CD4-positive, alpha-beta T cell treated with Interleukin-15 for 4 hours (primary cell): ENCODE measurements at regions not wholly inside any gene's neighbourhood (a gene's known extent, or its start where the extent isn't known, plus 50 kb on each side); places are given as distances from the start of the nearest gene placed in this dataset.
"Not testable (repeated sequence)": the region's sequence is repeated elsewhere in the genome, so short reads cannot be mapped to it uniquely, and the experiment has no call there.

Experiments
- DNase-seq: peaks from one replicate; pipeline ENCODE4 v3.0.0-alpha.2; 2020; ENCODE audit warnings: low spot score

DNA sequence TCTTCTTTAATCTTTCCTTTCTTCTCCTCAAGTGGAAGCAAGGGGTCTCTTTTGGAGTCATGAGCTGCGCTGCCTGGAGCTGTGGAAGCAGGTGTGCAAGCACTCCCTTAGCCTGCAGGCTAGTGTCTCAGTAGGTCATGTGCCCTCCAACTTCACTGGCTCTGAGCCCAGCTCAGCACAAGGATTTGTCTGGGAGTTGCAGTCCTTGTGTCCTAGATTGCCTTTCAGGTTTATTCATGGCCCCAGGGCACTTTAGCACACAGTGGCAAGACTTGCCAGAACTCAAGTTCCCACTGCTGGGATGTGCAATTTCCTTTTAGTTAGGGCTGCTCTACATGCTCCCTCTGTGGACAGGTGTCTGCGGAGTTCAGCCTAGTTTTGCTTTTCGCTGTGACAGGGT, 211.7 kb downstream of the LIG4 start:
- DNase-seq, result no peak

DNA sequence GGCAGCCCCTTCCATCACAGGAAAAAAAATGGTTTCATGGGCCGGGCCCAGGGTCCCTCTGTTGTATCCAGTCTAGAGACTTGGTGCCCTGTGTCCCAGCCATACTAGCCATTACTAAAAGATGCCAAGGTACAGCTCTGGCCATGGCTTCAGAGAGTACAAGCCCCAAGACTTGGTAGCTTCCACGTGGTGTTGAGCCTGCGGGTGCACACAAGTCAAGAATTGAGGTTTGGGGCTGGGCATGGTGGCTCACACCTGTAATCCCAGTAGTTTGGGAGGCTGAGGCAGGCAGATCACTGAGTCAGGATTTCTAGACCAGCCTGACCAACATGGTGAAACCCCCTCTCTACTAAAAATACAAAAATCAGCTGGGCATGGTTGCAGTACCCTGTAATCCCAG, 214.3 kb downstream of the LIG4 start:
- DNase-seq, result no peak

DNA sequence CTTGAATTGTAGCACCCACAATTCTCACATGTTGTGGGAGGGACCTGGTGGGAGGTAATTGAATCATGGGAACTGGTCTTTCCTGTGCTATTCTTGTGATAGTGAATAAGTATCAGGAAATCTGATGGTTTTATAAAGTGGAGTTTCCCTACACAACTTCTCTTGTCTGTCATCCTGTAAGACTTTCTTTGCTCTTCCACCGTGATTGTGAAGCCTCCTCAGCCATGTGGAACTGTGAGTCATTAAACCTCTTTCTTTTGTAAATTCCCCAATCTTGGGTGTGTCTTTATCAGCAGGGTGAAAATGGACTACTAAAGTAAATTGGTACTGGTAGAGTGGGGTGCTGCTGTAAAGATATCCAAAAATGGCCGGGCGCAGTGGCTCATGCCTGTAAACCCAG, 215.6 kb downstream of the LIG4 start:
- DNase-seq, result no peak

DNA sequence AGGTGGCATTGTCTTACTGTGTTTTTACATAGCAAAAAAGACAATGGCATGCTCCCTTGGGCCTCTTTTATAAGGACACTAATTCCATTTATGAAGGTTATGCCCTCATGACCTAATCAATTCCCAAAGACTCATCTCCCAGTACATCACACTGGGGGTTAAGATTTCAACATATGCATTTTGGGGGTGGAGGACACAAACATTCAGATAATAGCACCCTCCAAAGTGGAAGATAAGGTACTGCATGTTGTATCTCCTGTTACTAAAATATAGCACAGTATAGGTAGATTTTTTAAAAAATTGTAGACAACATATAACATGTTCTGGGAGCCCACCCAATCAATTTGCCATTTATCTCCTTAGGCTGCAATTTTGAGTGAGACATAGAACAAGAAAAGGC, 221.2 kb downstream of the LIG4 start:
- no peak for DNase-seq

DNA sequence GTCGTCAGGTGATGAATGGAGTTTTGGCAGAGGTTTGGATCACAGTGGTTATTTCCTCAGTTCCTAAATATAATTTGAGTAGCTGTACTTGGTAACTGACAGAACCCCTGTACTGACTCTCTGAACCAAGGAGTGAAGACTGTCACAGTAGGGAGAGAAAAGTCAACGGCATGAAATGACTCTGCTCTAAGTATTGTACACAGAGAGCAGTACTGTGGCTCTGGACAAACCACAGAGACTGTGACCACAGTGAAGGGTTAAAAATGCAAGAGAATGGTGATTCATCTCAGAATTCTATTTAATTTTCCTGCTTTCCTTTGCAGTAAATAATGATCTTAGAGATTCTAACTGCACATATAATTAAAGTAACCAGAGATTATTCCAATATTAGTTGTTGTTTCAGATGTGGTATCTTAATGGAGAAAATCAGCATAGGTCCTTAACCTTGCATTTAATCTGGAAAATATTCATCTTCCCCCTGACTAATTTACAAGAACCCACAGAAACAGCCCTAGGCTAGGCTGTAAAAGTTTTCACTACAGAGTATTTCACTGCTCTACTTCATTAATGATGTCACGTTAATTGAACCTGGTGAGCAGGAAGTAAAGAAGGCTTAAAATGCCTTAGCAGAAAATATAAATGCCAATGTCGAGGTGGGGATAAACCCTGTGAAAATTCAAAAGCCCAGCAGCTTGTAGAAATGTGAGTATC, 221.9 kb downstream of the LIG4 start:
- DNase-seq, result no peak

DNA sequence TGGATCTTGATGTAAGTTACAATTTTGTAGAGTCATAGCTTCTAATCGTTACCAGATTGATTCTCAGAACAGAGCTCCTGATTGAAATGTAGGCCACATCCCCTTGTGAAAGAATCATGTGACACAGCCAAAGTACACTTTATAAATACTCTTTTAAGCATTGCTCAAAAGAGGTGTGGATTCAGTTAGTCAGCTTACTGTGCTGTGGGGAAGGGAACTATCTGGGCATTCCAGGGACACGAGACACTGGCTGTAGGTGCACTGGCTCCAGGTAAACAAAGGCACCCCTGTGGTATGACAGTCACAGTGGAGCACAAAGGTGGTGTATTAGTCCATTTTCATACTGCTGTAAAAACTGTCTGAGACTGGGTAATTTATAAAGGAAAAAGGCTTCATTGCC, 222.8 kb downstream of the LIG4 start:
- DNase-seq, result no peak

DNA sequence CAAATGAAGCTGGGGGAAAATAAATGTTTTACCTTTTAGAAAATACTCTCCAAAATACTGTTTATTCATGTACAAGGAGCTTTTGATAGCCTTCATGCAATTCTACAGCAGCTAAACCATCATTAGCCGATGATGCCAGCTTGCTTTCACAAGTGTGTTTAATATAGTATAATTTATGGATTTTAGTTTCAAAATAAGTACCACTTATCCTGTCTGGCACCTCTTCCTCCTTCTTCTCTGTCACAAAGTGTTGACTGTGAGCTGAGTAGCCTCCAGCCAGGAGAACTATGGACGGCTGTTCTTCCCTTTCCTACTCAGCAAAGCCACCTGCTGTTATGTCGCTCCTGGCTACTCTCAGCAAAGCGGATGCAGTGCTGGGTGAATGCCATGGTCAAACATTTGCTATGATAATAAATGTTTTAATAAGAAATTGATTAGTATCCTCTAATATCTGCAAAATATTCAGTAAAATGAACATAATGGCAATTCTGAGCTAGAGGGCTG, 238.2 kb downstream of the LIG4 start:
- no peak for DNase-seq

DNA sequence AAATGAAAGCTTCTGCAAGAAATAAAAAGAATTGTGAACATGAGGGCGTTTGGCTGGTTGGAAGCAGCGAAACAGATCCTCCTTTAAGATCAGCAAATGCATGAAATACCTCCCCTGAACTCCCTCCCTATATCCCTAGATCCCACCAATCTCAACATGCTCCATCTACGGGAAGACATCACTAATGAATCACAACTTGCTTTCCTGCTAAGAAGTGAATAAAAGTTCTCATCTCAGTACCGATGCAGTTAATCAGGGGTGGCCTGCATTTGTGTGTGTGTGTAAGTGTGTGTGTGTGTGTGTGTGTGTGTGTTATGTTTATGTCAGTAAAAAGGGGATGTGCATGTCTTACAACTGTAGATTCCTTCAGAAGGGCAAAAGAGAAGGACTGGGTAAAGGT, 238.7 kb downstream of the LIG4 start:
- no peak for DNase-seq

DNA sequence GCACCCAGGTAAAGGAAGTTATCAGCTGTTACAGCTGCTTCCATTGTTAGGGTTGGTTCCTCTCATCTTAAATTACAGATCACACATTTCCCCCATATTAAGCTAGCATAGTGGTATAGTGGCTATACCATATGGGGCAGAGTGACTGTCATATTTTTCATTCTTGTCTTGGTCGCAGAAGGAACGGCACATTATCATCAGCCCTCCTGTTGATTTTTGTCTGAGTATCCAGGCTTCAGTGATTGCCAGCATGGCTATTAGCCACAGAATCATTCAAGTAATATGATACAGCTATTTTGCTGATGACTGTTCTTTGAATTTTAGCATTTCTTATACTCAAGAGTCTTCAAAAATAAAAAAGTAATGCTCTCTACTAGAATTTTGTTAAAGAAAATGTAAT, 240.9 kb downstream of the LIG4 start:
- no peak for DNase-seq

DNA sequence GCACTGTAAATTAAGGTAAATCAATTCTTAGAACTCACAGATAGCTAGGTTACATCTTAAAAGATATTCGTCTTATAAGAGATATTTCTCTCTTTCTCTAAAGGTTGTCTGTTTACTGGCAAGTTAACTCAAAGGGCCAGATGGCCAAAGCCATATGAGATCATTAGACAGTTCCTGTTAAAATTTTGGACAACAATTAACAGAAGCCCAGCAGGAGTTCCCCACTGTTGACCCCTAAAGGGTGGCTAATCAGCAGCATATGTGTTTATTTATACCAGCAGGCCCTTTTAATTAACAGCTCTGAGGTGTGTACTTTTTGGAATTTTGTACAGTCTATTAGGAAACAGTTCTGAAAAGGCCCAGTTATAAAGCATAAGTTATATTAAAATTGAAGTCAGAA, 245.8 kb downstream of the LIG4 start:
- no peak for DNase-seq

DNA sequence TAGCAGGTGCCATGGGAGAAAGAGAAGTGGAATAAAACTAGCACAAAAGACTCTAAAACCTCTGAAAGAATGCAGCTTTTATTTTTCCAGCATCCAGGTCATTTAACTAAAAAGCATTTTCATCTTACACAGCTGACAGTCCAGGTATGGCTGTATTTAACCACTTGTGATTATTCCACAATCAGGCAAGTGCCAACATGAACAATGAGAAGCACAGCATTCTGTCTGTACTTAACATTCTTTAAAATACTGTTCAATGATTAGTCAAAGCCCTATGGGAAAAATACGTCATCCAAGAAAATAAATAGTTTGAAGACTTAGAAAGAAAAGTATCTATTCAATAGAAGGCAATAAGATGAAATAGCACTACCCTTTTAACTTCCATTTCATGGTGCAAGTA, 246.9 kb downstream of the LIG4 start:
- no peak for DNase-seq

DNA sequence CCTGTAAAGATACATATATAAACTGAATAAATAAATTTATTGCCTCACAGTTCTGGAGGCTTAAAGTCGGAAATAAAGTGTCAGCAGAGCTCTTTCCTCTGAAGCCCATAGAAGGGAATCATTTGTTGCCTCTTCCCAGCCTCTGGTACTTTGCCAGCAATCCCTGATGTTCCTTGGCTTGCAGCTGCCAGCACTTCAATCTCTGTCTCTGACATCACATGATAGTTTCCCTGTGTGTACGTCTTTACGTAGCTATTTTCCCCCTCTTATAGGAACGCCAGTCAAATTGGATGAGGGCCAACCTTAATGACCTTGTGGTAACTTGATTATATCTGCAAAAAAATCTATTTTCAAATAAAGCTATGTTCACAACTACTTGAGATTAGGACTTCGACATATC, 250.9 kb downstream of the LIG4 start:
- no peak for DNase-seq

DNA sequence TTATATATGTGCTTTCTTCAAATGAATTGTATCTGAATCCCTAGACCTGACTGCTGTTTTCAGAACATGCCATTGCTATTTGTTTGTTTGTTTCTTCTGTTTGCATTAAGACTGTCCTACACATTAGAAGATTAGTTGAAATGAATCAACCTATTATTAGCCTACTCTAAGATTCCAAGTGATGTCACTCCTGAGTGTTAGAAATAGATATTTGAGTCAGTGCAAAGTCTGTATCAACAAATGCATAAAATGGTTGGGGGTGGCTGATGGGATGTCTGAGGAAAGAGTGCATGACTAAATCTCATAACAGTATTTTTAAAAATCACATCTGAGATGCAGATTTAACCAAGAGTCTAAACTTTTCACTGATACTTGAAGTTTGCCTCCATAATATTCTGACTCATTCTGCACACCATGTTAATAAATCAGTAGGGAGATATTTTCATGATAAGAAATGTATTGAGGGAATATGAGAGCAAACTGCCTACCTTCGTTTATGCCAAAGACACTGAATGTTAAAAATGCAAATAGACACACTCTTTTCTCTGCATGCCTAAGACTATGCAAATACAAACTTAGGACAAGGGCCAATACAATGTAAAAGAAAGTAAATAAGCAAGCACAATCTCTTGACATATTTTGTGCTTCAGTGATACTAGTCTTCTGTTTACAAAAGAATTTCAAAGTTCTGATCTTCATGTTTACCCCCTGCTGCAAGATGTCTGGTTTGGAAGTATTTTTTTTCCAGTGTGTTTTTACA, 253.3 kb downstream of the LIG4 start:
- DNase-seq, result no peak

DNA sequence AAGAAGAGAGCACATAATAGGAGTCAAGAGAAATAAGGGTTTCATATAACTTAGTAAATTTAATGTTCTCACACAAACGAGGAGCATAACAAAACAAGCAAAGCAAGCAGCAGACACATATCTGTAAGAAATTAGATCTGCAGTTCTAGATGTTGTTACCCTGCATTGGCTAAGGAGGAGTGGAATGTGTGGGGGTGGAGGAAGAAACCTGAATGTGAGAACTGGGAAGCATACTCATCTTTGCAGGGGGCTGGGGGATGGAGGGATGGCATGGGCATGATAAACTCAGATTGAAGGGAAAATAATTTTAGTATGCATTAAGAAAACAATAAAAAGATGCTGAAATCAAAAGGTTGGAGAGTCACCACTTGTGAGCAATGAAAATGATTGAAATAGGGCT, 255.0 kb downstream of the LIG4 start:
- DNase-seq, result no peak

DNA sequence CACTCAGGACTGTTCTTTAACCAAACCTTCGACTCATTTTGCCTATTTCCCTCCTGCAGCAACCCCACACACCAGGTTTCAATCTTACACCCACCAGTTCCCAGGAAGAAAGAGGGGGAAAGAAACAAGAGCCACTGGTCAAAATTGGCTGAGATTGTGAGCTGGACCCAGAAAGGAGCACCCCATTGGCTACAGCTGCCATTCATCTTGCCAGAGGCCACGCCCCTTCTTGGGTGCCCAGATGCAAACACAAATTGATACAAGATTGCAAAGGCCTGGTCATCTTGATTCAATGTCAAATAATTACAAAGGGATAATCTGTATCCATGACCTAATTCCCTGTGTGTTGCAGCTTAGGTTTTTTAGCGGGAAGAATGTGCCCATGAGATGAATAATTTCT, 258.4 kb downstream of the LIG4 start:
- no peak for DNase-seq

DNA sequence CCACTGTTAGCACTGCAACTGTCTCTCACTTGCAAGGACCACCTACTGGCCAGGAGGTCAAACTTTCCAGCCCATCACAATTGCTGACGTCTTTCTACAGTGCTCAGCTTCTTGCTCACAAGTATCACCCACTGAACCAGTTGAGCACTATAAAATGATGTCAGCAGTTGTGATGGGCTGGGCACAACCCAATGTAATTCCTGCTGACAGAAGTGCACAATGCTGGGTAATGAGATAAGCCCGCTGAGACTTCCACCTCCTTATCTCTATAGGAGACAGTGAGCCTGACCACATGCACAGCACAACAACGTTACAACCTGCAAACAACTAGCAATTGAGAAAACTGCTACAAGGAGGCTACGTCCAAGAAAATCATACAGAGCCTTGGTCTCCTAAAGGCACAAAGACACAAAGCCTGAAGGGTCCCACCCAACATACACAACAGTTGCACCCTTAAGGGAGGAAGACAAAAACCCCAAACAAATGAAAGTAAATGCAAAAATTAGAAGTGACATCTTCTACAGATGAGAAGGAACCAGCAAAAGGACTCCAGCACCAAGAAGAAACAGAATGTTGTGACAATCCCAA, 273.2 kb downstream of the LIG4 start:
- DNase-seq, result no peak

DNA sequence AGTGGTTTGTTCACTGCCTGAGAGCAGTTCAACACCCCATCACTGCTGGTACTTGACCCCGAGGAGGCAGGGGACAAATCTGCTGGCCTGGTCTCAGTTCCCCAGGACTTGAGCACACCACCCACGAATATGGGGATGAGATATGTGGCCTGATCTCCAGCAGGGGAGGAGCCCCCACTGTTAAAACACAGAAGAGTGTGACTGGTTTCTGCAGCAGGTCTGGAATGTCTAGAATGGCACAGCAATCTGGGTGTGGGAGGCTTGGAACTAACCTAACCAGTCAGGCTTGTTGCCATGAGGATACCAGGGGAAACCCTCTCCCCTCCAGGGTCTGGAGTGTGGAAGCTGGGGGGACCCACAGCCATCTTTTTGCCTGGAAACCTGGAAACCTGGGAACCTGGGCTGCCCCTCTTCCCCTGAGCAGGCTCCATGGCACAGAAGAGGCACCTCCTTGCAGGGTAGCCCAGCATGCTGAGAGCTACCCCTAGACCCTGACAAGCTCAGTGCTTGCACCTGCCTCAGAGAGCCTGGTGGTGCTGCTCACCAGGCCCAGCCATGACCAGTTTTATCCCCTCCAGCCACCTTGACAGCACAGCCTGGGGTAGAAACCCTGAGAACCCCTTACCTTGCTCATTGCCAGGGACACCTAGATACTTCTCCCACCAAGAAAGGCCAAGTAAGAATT, 273.8 kb downstream of the LIG4 start:
- no peak for DNase-seq

DNA sequence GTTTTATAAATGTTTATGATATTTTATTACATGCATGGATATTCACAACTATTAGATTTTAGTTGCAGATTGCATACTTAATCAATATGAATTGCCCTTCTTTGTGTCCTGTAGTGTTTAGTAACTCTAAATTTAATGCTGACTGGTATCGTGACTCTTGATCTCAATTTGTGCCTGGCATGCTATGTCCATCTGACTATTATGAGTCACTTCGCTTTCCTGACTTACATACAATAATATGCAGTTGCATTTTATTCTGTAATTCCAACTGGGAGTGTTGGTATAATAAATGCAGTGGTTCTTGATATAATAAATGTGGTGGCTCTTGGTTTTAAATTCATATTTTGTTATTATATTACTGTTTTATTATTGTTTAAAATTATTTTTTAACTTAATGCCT, 277.5 kb downstream of the LIG4 start:
- DNase-seq, result no peak

DNA sequence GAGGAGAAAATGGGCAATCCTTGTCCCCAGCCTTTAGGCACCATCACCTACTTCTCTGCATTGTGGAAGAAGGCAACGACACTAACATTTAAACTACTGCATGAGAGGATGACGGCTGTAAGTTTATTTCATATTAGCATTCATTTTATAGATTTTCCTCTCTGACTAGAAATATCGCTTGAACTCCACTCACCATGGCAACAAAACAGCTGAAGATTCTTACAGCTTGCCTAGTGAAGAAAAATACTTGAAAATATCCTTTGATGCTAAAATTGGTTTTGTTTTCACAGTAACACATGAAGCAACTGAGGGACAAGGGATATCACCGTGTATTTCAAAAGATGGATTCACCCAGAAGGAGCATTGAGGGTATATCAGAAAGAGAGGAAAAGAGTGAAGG, 284.3 kb downstream of the LIG4 start:
- no peak for DNase-seq

DNA sequence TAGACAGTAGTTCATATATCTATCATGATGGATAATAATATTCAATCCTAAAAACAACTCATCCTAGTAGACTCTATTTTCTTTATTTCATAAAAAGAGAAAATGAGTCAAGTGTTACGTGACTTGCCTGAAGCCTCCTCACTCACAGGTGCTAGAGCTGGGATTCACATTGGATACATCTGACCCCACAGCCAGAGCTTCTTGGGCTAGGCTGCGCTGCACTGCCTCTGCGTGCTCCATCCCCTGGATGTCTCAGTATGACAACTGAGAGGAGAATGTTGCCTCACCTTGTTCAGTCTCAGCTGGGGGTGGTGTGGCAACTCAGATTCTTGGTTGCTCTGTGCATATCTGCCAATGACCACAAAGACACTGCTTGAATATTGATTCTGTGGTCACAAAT, 286.6 kb downstream of the LIG4 start:
- DNase-seq, result no peak

DNA sequence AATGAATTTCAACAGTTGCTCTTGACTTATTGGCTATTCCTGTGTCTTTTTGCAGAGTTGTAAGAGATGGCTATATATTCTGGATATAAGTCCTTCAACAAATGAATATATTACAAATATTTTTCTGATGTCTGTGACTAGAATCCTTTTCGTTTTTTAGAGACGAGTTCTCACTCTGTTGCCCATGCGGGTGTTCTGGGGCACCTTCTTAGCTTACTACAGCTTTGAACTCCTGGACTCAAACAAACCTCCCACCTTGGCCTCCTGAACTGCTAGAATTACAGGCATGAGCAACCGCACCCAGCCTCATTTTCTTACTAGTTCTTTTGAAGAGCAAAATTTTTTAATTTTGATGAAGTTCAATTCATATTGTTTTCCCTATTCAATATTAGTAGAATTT, 287.8 kb downstream of the LIG4 start:
- no peak for DNase-seq

DNA sequence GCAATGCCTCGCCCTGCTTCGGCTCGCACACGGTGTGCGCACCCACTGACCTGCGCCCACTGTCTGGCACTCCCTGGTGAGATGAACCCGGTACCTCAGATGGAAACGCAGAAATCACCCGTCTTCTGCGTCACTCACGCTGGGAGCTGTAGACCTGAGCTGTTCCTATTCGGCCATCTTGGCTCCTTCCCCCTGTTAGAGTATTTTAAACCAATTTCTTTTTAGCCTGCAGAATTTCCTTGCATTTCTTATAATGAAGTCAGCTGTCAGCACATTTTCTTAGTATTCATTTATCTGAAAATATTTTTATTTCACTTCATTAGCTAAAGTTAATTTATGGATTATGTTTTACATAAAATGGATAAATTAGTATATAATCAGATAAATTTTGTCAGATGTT, 288.8 kb downstream of the LIG4 start:
- not testable (repeated sequence) for DNase-seq

DNA sequence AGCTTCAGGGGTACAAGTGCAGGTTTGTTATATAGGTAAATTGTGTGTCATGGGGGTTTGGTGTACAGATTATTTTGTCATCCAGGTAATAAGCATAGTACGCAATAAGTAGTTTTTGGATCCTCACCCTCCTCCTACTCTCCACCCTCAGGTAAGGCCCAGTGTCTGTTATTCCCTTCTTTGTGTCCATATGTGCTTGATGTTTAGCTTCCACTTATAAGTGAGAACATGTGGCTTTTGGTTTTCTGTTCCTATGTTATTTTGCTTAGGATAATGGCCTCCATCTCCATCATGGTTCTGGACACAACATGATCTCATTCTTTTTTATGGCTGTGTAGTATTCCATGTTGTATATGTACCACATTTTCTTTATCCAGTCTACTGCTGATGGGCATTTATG, 298.4 kb downstream of the LIG4 start:
- not testable (repeated sequence) for DNase-seq
